ENCODE measurements at regions not wholly inside any gene's neighbourhood (a gene's known extent, or its start where the extent isn't known, plus 50 kb on each side); places are given as distances from the start of the nearest gene placed in this dataset.

- TF ChIP-seq CTCF (IDR thresholded peaks at IDR 0.05) = no peak
- no peak for TF ChIP-seq POLR2A (IDR thresholded peaks at IDR 0.05)
Measured at GRCh38 chr19:30076101-30076551, 134.1 kb downstream of the URI1 start.

Data from heart left ventricle (tissue), 13 donors.